Lung (tissue), 11 donors: ENCODE measurements at regions not wholly inside any gene's neighbourhood (a gene's known extent, or its start where the extent isn't known, plus 50 kb on each side); places are given as distances from the start of the nearest gene placed in this dataset.
"Not testable (repeated sequence)": the region's sequence is repeated elsewhere in the genome, so short reads cannot be mapped to it uniquely, and the experiment has no call there.

Experiments used
- ATAC-seq: fragments of 200-7000 bp; cut with Tn5 transposase; one replicate; pipeline ENCODE4 v1.9.1; 2020; ENCODE audit warnings: moderate number of reproducible peaks; ENCODE audit not compliant: insufficient read depth, low FRiP score
- DNase-seq, 3 donors: peaks; one replicate each; pipeline ENCODE4 v3.0.0-alpha.2; 2013 to 2017
- H3K27ac ChIP-seq, 2 donors: one replicate each; pipeline ENCODE4 v1.5.1; 2013; ENCODE audit warnings: mild to moderate bottlenecking in 2 of 2, moderate library complexity in 2 of 2, control low read depth in 1 of 2, inconsistent platforms in 1 of 2, low read depth in 1 of 2, low read length in 1 of 2
- H3K27me3 ChIP-seq, 3 donors: one replicate each; pipeline ENCODE4 v1.5.1; 2013; ENCODE audit warnings: low read length in 2 of 3; ENCODE audit not compliant: control insufficient read depth in 3 of 3, insufficient read depth in 3 of 3
- H3K36me3 ChIP-seq, 4 donors: one replicate each; pipeline ENCODE4 v1.5.1; 2013; ENCODE audit warnings: low read length in 4 of 4, mild to moderate bottlenecking in 1 of 4, moderate library complexity in 1 of 4; ENCODE audit not compliant: control insufficient read depth in 4 of 4, insufficient read depth in 4 of 4
- H3K4me1 ChIP-seq, 5 donors: one replicate each; pipeline ENCODE4 v1.5.1; 2013; ENCODE audit warnings: low read length in 5 of 5, mild to moderate bottlenecking in 2 of 5, moderate library complexity in 1 of 5; ENCODE audit not compliant: control insufficient read depth in 5 of 5, insufficient read depth in 5 of 5
- H3K4me3 ChIP-seq: one replicate; pipeline ENCODE4 v1.5.1; 2013; ENCODE audit warnings: mild to moderate bottlenecking, control low read depth, moderate library complexity
- H3K9ac ChIP-seq, 2 donors: one replicate each; pipeline ENCODE4 v1.5.1; 2013; ENCODE audit warnings: low read length in 2 of 2, control low read depth in 1 of 2; ENCODE audit not compliant: insufficient read depth in 1 of 2
- H3K9me3 ChIP-seq, 4 donors: one replicate each; pipeline ENCODE4 v1.5.1; 2013; ENCODE audit warnings: low read length in 3 of 4, mild to moderate bottlenecking in 1 of 4, moderate library complexity in 1 of 4; ENCODE audit not compliant: control insufficient read depth in 4 of 4, insufficient read depth in 3 of 4
- CTCF ChIP-seq: IDR thresholded peaks from 2 replicates; pipeline ENCODE4 v1.5.1; 2012; ENCODE audit warnings: mild to moderate bottlenecking; ENCODE audit errors: control extremely low read depth, extremely low read depth
- WGBS, 2 donors: extraction: QIAGEN DNeasy Blood & Tissue Kit; methylation state at CpG; one replicate each; pipeline ENCODE4 v1.1.7; 2013; 5-methylcytosine and 5-hydroxymethylcytosine counted together
- donor health status: control.
- donor health status: control.
- donor health status: Bipolar disorder and iron deficiency.
- donor health status: healthy.
- donor health status: DM: yes; HTN: yes; CAD: no.

- no peaks in the 10 kb centered on the region for H3K27me3 ChIP-seq
- 89 to 92% methylated on average over 3 of the region's 3 CpGs for WGBS, 2 donors
- peaks cover 0 to 27% (median 17%) of the 10 kb centered on the region in 4 donors for H3K9me3 ChIP-seq
- DNase-seq (no peak), ATAC-seq (no peak)
- no peak for TF ChIP-seq CTCF
- H3K4me3 ChIP-seq, result no peak overlapping the region
- no peak overlapping the region for H3K9ac ChIP-seq
- no peaks in the 10 kb centered on the region for H3K4me1 ChIP-seq
- no peak overlapping the region for H3K27ac ChIP-seq
- H3K36me3 ChIP-seq, result no peaks in the 10 kb centered on the region
These were observed 163.3 kb downstream of the CD24 start for GRCh38 chr6:106811088-106811686.

GRCh38 chr6:106808758-106809157 is 165.8 kb downstream of the CD24 start:
- Histone ChIP-seq H3K36me3 (no peaks in the 10 kb centered on the region), H3K9ac (no peak overlapping the region), H3K27ac (no peak overlapping the region), H3K4me3 (no peak overlapping the region), H3K4me1 (peaks cover 0 to 4% (median 0%) of the 10 kb centered on the region in 5 donors), H3K27me3 (no peaks in the 10 kb centered on the region), H3K9me3 (peaks cover 0 to 27% (median 17%) of the 10 kb centered on the region in 4 donors)
- TF ChIP-seq CTCF, result no peak
- DNase-seq (no peak), ATAC-seq (no peak)

- H3K36me3 ChIP-seq, result no peaks in the 10 kb centered on the region
- no peak overlapping the region for H3K27ac ChIP-seq
- no peak overlapping the region for H3K4me3 ChIP-seq
- H3K9me3 ChIP-seq, result peaks cover 0 to 27% (median 17%) of the 10 kb centered on the region in 4 donors
- no peaks in the 10 kb centered on the region for H3K27me3 ChIP-seq
- H3K4me1 ChIP-seq, result peaks cover 0 to 4% (median 0%) of the 10 kb centered on the region in 5 donors
- 88 to 99% methylated on average over 5 of the region's 5 CpGs for WGBS, 2 donors
- DNase-seq, result no peak
- ATAC-seq, result no peak
- TF ChIP-seq CTCF, result no peak
- no peak overlapping the region for H3K9ac ChIP-seq
These were observed 166.4 kb downstream of the CD24 start for GRCh38 chr6:106807947-106808611.

- H3K9me3 ChIP-seq, result peaks cover 0 to 27% (median 13%) of the 10 kb centered on the region in 4 donors
- not testable (repeated sequence) for H3K4me3 ChIP-seq, H3K27ac ChIP-seq, ATAC-seq, H3K36me3 ChIP-seq, H3K4me1 ChIP-seq, H3K9ac ChIP-seq, DNase-seq, H3K27me3 ChIP-seq
- 84 to 98% methylated on average over 4 of the region's 4 CpGs for WGBS, 2 donors
These were observed 168.3 kb downstream of the CD24 start for GRCh38 chr6:106806253-106806652.
